RPMI8226 (cell line): ENCODE measurements at regions not wholly inside any gene's neighbourhood (a gene's known extent, or its start where the extent isn't known, plus 50 kb on each side); places are given as distances from the start of the nearest gene placed in this dataset.

Experiments used
- DNase-seq: peaks from one replicate; pipeline ENCODE4 v3.0.0-alpha.2; 2015

GRCh38 chr11:113553235-113553634, 78.0 kb upstream of the DRD2 start:
- DNase-seq: no peak

GRCh38 chr11:113552271-113552670, 77.1 kb upstream of the DRD2 start:
- DNase-seq: no peak

DNA sequence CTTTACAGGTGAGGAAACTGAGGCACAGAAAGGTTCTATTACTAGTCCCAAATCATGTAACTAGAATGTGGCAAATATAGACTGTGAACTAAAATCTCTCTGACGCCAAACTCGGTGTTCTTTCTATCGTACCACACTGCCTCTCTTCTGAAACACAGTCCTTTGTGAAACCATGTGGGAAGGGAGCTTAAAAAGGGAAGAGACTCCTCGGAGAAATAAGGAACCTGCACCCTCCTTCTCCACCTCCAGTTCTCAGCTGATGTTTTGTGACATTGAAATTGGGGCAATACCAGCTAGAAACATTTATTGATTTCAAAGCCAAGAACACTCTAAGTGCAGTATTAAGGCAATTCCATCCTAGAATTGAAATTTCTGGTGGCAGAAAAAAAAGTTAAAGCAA, 76.4 kb upstream of the DRD2 start:
- no peak for DNase-seq

DNA sequence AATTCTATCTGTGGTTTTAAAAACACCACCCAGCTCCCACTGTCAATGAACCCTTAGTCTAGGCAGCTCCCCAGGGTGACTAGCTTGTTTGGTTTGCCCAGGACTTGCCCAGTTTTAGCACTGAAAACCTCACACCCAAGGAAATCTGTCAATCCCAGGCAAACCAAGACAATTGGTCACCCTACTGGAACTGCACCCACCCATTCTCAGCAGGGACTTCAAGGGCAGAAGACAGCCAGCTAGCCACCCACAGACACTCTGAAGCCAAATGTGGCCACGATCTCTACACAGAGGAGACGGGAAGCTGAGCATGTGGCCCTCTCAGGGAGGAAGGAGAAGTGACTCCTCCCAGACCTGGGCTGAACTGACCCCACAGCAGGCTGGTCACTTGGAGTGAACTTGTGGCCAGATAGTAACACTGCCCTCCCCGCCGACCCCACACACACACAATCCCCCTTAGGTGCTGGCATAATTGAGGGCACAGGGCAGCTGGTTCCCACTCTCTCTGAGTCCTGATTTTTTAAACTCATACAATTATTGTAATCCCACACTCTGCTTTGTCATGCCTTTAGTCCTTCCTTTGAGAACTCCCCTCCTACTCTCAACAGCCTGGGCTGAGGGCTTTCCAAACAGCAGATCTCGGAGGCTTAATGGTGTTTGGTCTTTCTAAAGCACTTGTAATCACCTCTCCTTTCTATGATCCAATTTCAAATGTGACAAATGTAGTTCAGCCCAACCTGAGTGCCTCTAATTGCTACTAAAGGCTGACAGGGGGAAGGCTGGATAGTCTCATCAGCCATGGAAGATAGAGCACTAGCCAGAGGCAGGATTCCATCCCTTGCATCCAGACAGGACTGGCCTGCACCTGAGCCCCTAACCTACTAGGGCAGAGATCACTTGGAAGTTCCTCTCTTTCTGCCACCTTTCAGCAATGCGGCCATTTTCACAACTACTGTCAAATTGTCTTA, 74.7 kb upstream of the DRD2 start:
- DNase-seq: no peak

DNA sequence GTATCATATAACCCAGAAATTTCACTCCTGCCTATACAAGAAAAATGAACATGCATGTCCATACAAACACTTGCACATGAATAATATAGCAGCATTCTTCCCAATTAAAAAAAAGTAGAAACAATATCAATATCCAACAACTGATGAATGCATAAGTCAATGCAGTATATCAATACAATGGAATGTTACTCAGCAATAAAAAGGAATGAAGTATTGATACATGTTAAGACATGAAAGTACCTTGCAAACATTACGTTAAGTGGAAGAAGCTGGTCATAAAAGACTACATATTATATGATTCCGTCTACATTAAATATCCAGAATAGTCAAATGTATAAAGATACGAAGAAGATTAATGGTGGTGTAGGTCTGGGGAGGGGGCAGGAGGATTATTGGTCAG, 73.9 kb upstream of the DRD2 start:
- no peak for DNase-seq

GRCh38 chr11:113547739-113548138, 72.5 kb upstream of the DRD2 start:
- no peak for DNase-seq

DNA sequence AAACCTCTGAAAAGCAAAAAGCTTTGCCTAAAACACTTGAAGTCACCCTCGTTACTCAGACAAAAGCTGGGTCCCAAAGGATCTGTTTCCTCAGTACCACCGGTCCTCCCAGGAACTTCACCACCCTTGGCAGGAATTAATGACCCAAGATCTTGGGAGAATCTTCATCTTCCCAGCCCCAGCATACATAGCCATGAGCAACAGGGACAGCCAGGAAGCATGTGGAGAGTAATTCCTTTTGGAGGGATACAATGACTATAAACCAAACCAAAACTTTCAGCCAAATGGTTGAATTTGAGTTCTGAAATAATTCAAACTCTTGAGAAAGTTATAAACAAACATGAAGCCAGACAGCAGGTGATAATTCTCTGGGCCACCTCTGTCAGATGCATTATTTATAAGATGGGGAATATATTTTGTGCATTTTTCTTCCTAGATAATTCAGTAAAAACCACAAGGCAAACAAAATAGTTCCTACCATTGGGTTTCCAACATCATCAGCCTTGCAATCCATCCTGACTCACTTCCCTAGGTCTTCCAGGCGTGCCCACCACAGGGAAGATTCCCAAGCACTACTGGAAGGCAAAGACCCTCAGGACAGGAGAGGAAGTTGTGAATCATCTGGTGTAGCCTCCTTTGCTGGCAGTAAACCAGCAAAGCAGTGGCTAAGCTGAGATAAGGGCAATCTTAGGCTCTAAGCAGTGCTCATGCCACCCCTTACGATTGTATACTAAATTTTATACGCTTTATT, 71.7 kb upstream of the DRD2 start:
- DNase-seq: no peak

DNA sequence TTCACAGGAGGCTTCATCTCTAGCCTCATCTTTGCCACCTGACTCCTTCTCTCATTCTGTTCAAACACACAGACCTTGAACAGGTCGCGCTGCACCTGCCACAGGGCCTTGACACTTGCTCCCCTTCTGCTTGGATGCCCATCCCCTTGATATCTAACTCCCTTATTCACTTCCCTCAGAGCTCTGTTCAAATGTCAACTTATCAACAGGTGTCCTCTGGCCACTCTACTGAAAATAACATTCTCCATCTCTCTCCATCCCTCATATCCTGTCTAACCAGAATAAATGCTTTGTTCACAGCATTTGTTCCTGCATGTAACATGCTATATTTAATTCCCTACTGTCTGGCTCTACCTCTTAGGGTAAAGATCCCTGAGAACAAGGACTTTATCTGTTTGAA, 67.2 kb upstream of the DRD2 start:
- no peak for DNase-seq

GRCh38 chr11:113540416-113541330, 65.5 kb upstream of the DRD2 start:
- peak; percentile 8 for DNase-seq

GRCh38 chr11:113538451-113539412, 63.5 kb upstream of the DRD2 start:
- no peak for DNase-seq

DNA sequence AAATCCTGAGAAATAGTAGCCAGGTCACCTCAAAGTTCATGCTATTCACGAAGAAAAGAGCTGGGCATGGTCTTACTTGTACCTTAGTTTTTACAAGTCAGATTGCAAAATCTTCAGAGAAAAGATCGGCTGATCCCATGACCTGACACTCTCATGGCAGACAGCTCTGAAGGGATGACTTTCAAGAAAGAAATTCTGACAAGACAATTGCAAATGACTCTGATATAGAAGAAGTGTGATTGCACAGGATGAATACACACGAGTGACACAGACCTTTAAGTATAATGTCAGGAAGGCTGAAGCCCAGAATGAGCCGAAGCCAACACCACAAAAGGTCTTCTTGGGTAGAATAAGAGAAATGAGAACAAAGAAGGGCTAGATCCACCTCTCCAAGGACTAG, 59.4 kb upstream of the DRD2 start:
- DNase-seq: no peak

DNA sequence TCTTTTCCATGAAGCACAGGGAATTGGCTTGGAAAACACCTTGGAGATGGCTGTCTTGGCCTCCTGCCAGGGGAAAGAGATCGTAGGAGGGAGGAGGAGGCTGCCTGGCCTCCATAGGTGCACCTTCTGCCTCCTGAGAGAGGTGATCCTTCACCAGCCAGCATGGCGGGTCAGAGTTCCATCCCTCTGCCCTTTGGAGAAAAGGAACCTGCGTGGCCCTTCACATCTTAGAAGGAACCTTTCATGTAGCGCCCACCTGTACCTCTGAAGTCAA, 58.2 kb upstream of the DRD2 start:
- DNase-seq: no peak

DNA sequence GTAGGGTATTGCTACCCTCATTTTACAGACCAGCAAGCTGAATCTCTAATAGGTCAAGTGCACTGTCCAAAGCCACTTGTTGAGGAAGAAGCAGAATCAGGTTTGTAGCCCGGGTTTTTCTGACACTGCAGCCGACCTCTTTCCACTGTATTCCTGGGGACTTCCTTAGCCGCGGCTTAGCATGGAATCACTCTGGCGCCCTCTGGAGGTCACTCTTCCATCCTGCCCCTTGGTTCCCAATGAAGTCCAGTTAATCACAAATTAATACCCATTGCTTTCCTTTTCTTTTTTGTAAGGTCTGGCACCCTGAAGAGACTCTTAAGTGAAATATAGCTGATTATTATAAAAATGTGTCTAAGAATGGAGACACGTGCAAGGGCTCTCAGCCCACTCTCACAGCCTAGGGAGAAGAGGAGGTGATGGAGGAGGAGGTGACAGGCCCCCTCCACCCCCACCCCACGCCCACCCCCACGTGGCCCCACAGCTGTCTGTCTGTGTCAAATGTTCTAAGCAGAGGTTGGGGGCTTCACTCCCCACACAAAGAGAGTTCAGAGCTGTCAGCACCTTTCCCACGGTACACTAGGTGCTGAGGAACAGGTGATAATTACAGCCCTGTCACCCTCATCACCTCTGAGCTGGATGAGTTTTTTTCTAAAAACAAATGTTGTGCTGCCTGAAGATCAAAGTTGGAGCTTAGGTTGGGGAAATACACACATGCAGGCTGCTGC, 57.7 kb upstream of the DRD2 start:
- peak; percentile 76 for DNase-seq

- DNase-seq: no peak
Measured at GRCh38 chr11:113531575-113532451, 56.6 kb upstream of the DRD2 start.

DNA sequence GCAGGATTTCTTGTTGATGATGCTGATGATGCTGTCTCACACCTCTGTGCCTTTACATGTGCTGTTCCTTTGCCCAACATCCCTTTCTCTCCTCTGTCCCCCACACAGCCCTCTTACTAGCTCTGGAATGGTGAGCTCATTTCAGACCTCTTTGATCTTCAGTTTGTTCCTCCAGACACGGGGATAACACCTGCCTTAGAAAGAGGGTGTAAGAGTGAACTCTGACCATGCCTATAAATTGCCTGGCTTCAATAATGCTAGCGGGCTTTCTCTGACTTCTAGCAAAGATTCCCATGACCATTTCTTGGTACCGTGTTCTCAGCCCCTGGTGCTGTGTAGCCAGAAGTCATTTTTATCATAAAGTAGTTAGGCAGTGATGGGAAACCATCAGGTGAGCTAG, 55.9 kb upstream of the DRD2 start:
- DNase-seq: no peak

DNA sequence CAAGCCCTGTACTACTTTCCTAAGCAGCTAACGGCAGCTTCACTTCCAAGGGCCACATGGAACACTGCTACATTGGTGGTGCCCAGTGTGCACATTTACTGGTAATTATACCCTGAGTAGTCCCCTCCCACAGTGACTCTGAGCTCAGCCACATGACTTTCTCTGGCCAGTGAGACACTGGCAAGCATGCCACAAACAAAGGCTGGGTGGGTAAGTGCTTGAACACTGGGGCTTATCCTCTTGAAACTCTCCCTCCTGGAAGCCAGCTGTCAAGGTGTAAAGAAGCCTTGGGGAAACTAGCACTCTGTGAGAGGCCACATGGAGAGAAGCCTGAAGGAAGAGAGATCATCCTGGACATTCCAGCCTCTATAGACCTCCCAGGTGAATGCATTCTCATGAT, 54.4 kb upstream of the DRD2 start:
- no peak for DNase-seq

DNA sequence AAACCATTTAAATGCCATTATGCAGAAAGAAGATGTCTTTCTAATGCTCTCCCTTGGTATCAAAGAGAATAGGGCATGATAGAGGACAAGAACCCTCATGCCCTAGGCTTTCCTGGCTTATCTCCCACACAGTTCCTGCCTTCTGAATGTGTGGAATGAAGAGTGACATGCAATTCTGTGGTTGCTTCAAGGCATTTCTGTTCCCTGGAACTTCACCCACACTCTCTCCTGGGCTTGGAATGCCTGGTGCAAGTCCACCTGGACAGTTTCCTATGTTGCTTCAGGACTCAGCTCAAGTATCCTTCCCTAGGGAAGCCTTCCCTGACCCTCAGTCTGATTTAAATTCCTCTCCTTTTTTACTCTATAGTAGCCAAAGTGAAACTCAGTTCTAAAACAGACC, 53.8 kb upstream of the DRD2 start:
- no peak for DNase-seq

GRCh38 chr11:113526521-113526920, 51.3 kb upstream of the DRD2 start:
- DNase-seq: no peak
